Neural progenitor cell (in vitro differentiated cells): ENCODE measurements at regions not wholly inside any gene's neighbourhood (a gene's known extent, or its start where the extent isn't known, plus 50 kb on each side); places are given as distances from the start of the nearest gene placed in this dataset.

Experiments used
- CTCF ChIP-seq: fragments of 200-600 bp; sonication (generic); IDR thresholded peaks from 2 replicates; pipeline ENCODE4 v1.5.1; 2017; ENCODE audit warnings: antibody characterized with exemption, mild to moderate bottlenecking
- EZH2 ChIP-seq: fragments of 200-600 bp; sonication (generic); IDR thresholded peaks from 2 replicates; pipeline ENCODE4 v1.6.1; 2017; ENCODE audit warnings: antibody characterized with exemption, mild to moderate bottlenecking, moderate library complexity
- EZH2phosphoT487 ChIP-seq: fragments of 200-600 bp; sonication (generic); IDR thresholded peaks from 2 replicates; pipeline ENCODE4 v1.6.1; 2017; ENCODE audit warnings: antibody characterized with exemption

GRCh38 chr13:44307844-44308243, 65.8 kb upstream of the SERP2 start:
- TF ChIP-seq CTCF = no peak
- TF ChIP-seq EZH2phosphoT487 = no peak
- no peak for TF ChIP-seq EZH2
